HG02678 (cell line): ENCODE measurements at regions not wholly inside any gene's neighbourhood (a gene's known extent, or its start where the extent isn't known, plus 50 kb on each side); places are given as distances from the start of the nearest gene placed in this dataset.

Experiments used
- ATAC-seq: cut with Tn5 transposase; IDR thresholded peaks from one replicate; pipeline ENCODE4 v1.9.1; 2021; ENCODE audit warnings: mild to moderate bottlenecking, moderate library complexity; ENCODE audit not compliant: unreplicated experiment

GRCh38 chr2:221144909-221145308 is 427.2 kb downstream of the EPHA4 start:
- ATAC-seq, result no peak

DNA sequence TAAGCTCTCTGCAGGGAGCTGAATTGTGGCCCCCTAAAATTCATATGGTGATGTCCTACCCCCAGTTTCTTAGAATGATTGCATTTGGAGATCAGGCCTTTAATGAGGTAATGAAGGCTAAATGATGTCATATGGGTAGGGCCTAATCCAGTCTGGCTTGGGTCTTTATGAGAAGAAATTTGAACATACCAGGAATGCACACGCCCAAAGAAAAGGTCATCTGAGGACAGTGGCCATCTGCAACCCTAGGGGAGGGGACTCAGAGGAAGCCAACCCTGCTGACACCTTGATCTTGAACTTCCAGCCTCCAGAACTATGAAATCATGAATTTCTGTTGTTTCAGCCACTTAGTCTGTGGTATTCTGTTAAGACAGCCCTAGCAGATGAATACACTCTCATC is 426.7 kb downstream of the EPHA4 start:
- no peak for ATAC-seq

DNA sequence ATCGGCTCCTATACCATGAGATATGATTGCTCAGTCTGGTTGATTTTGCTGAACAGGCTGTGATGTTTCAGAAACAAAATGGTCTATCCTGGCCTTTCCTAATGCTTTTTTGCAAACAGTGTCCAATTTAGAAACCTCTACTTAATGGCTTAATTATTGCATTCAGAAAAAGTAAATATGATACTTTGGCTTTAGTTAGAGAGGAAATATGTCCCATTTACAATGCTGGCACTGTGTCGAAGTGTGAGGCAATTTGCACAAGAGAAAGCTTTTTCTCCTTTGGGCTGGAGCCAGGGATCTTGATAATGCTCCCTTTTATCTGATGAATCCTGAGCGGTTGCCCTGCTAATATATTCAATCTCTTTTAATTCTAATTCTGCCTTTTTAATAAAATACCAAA is 418.9 kb downstream of the EPHA4 start:
- no peak for ATAC-seq

- ATAC-seq, result no peak
These were observed 417.9 kb downstream of the EPHA4 start for GRCh38 chr2:221154176-221154575.

GRCh38 chr2:221156062-221156734 is 415.9 kb downstream of the EPHA4 start:
- ATAC-seq, result no peak

DNA sequence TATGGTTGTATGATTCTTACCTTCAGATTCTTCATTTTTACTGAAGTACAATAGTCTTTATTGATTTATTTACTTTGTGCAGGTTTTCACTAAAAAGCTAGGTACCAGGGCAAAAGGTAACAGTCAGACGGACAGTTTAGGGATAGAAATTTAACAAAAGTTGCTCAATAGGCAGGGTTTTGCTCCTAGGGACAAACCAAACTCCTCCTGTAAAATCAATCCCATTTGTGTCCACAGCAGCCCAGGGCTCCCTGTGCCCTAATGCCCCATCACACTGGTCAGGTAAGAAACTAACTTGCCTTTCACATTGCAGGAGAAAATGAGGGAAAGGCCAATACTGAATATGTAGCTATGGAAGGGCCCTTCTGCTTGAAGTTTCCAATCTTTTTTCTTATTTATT is 410.9 kb downstream of the EPHA4 start:
- ATAC-seq, result no peak

- no peak for ATAC-seq
These were observed 405.8 kb downstream of the EPHA4 start for GRCh38 chr2:221166292-221166691.

- ATAC-seq, result no peak
These were observed 404.5 kb downstream of the EPHA4 start for GRCh38 chr2:221167561-221167960.

- no peak for ATAC-seq
These were observed 402.4 kb downstream of the EPHA4 start for GRCh38 chr2:221169724-221170123.

DNA sequence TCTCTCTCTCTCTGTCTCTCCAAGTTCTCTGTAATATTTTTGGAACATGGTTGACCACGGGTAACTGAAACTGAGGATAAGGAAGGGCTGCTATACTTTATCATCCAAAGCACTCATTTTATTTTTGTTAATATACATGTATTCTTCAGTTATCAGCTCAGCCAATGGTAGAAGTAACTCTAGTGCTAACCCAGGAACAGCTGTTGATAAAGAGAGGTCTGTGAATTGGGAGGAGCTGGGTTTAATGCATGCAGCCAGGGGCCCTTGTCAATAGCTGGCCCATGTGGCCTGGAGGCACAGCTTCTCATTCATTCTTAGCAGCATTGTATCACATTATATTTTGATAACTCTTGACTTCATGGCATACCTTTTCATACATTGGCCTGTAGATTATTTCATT is 401.6 kb downstream of the EPHA4 start:
- no peak for ATAC-seq

- ATAC-seq, result no peak
These were observed 395.4 kb downstream of the EPHA4 start for GRCh38 chr2:221176667-221177066.

GRCh38 chr2:221178139-221178538 is 394.0 kb downstream of the EPHA4 start:
- ATAC-seq, result no peak

DNA sequence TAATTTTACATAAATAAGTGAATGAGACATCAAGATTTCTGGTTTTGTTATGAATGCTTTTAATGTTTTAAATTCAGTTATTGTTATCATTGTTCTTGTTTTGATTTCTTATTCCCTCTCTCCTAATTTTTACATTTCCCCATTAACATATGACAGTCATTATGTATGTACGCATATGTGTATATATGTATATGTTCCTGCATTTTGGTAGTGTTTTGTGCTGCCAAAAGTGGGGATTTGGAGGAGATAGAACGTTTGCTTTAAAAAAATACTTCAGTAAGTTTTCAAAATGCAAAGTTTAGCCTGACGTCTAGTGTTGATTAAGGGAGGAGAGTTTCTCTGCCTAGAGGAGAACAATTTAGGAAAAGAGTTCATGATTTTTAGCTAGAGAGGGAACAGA is 385.2 kb downstream of the EPHA4 start:
- no peak for ATAC-seq

DNA sequence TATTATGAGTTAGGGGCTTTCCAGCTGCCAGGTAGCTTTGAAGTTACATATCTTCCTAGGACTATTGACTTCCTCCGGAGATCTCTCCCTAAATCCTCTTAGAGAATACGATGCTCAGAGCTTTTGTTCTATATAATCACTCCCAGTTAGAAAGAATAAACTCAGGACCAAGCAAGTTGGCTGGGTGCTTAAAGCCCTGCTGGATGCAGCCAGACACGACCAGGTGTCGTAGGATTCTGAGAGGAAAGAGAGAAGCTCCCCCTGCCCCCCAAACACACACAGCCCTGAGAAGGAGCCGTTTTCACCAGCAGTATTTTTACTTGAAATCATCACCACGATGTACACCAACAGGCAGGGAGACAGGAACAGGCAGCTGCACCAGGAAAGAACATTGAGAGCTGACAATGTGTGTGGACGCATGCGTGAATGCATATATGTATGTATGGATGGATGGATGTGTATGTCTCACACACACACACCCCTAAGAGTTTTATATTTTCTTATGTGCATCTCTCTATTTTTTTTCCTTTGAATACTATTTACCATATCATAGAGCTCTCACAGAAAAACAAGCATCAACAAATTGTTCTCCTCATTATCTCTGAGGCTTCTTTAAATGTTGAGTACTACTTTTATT is 382.6 kb downstream of the EPHA4 start:
- no peak for ATAC-seq

DNA sequence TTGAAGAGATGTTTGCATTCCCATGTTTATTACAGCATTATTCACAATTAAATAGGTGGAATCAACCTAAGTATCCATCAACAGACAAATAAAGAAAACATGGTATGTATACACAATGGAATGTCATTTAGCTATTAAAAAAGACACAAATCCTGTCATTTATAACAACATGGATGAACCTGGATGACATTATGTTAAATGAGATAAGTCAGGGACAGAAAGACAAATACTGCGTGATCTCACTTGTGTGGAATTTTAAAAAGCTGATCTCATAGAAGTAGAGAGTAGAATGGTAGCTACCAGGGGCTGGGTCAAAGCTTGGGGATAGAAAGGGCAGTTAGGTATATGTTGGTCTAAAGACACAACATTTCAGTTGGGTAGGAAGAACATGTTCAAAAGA is 376.3 kb downstream of the EPHA4 start:
- ATAC-seq, result no peak

GRCh38 chr2:221197225-221197856 is 374.8 kb downstream of the EPHA4 start:
- no peak for ATAC-seq

- no peak for ATAC-seq
These were observed 373.8 kb downstream of the EPHA4 start for GRCh38 chr2:221198309-221198708.

DNA sequence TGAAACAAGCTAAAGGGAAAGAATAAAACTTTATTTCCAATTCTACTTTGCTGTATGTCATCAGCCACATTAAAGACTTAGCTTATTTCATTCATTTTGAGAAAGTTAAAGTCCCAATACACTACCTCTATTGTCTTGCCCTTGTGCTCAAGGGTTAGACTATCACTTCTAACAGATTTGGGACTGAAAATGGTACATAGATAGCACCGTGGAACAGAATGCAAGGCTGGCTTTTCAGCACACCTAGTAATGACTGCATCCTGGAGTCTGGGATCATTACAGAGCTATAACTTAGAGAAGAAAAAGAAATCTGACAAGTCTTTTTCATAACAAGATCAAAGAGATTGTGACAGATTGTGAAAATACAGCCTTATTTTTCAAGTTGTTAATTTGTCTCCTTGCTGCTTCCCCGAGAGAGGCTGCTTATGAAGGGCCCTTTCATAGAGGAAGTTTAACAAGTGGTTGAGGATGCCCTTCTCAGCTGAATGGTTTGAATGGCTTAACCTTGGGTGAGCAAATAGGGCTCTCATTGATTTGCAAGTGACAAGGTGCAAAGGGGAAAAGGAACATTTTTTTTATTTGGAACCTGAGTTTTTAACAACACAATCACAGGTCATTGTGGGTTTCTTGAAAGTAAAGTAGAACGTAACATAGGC is 371.8 kb downstream of the EPHA4 start:
- no peak for ATAC-seq

DNA sequence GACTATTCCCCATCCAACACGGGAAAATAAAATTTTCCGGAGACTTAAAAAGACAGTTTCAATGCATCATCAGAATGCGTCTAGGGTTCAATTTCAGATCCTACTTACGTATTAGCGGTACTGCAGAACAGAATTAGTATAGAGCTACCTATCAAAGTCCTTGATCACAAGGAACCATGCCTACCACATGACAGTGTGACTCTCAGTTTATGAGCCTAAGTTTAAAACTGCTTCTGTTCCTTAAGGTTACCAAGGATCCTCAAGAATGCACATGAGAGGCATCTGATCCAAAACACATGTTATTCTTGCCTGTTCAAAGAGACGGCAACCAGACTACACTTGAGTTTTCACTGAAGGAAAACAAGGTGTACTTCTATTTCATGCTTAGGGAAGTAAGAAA is 369.7 kb downstream of the EPHA4 start:
- ATAC-seq, result no peak

DNA sequence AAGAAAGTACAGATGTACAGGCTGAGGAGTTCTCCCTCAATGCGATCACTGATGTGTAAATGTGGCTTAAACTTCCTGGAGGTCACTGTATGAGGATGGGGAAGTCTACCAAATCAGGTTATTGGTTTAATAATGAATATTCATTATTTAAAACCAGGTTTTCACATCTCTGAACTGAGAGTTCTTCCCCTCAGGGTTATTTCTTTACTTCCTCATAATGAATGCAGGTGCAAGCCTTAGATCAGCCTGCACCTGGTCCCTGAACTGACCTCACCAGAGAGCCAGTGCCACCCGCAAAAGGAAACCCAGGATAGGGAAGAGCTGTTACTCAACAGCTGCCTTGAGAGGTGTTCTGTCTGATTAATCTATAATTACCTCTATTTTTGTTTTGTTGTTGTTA is 369.0 kb downstream of the EPHA4 start:
- peak; percentile 89 for ATAC-seq

DNA sequence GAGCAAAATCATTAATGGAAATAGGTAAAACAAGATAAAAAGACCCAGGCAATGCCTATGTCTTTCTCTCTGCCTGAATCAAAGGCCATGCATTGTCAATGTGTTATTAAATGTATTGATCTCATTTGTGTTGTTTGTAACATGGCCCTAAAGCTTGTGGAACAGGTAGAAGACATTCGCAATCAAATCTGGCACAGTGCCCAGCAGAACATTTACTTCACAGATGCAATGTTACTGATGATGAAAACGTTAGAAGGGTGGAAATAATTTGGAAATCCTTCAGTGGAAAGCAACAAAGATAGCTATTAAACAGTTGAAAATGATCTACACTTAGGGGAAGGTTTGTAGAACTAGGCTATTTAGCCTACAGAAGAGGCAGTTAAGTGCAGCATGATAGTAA is 368.2 kb downstream of the EPHA4 start:
- no peak for ATAC-seq

DNA sequence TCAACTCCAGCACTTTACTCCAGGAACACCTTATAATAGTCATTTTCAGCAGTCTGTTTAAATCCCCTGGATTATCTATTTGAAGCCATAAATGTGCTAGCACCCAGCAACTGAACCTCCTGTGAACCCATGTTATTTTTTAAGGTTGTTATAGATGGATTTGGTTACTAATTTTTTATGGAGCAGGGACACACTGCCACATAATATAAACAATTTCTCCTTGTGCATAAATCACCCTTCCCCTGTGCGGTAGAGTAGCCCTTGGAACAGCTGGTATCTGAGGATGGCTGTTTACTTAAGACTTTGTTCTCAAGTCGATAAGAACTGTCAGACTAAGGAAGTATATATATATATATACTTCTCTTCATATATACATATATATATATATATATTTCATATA is 367.4 kb downstream of the EPHA4 start:
- no peak for ATAC-seq
